Mesothelial cell of epicardium (in vitro differentiated cells): ENCODE measurements at regions not wholly inside any gene's neighbourhood (a gene's known extent, or its start where the extent isn't known, plus 50 kb on each side); places are given as distances from the start of the nearest gene placed in this dataset.

Source experiments
- DNase-seq, 2 experiments: peaks; one replicate each; pipeline ENCODE4 v3.0.0; 2021; ENCODE audit warnings: low spot score in 2 of 2; ENCODE audit not compliant: unreplicated experiment in 2 of 2
- H3K27ac Mint-ChIP-seq: 2 replicates; pipeline ENCODE4 v1.8.0; 2021; ENCODE audit warnings: mixed read lengths
- H3K27me3 Mint-ChIP-seq: 2 replicates; pipeline ENCODE4 v1.8.0; 2021; ENCODE audit warnings: low read depth, mixed read lengths
- H3K36me3 Mint-ChIP-seq: 2 replicates; pipeline ENCODE4 v1.8.0; 2021; ENCODE audit warnings: mixed read lengths
- H3K4me1 Mint-ChIP-seq: 2 replicates; pipeline ENCODE4 v1.8.0; 2021; ENCODE audit warnings: mixed read lengths
- H3K4me3 Mint-ChIP-seq: 2 replicates; pipeline ENCODE4 v1.8.0; 2021; ENCODE audit warnings: mild to moderate bottlenecking, moderate library complexity, mixed read lengths
- H3K9me3 Mint-ChIP-seq: 2 replicates; pipeline ENCODE4 v1.8.0; 2021; ENCODE audit warnings: mixed read lengths
- CTCF ChIP-seq: fragments of 200-600 bp; sonication (generic); IDR thresholded peaks from one replicate; pipeline ENCODE4 v1.5.0; 2021; ENCODE audit warnings: antibody characterized with exemption; ENCODE audit not compliant: unreplicated experiment

DNA sequence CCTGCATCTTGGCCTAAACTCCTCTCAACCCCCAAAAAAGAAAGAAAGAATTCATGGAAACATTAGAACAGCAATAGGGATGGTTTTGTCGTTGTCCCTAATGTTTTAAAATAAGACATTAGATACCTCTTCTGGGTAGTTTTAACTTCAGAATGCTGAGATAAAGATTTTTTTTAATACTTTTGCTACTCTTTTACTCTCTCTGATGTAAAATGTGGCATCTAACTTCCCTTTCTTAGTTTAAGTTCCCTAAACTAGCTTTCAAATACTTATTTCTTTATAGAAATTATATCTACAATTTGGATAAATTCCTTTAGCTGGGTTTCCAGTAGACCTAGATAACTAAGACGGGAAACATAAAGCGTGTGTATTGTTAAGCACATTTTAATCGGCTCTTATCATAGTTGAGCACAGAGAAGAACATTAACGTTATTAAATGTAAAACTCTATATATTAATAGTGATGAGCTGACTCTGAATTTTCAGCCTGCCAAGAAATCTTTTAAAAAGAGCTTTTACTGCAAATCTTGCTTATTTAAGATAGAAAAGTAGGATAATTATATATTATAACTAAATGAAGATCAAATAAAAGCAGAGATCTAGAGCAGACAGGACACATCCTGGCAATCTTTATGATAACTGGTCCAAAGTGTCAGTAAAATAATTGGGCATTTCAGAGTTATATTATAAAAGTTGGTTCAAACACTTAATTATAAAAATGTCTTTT lies 183.2 kb downstream of the CYB561 start:
- Mint-ChIP-seq H3K27ac (peak overlapping the region; percentile 14), H3K4me3 (no peak overlapping the region), H3K36me3 (peaks cover 6% of the 10 kb centered on the region), H3K27me3 (no peaks in the 10 kb centered on the region), H3K9me3 (no peaks in the 10 kb centered on the region), H3K4me1 (peaks cover 5% of the 10 kb centered on the region)
- TF ChIP-seq CTCF, result no peak
- no peak for DNase-seq

DNA sequence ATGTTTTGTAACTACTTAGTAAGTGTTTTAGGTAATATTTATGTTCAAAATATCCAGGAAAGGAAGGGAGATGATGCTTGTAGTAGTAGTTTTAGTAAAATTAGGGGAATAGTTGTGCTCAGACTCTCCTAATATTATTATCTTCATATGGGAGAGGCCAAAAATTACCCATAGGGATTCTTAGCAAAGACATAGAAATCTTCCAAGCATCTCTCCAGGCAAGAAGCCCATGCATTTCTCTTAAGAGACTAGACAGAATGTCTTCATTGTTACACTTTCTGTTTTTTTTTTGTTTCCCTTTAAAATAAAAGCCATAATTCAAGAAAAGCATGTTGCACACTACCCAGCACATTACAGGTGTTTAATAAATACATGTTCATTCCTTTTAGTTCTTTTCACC lies 180.6 kb downstream of the CYB561 start:
- no peaks in the 10 kb centered on the region for H3K27me3 Mint-ChIP-seq
- H3K4me3 Mint-ChIP-seq, result no peak overlapping the region
- H3K4me1 Mint-ChIP-seq, result peaks cover 5% of the 10 kb centered on the region
- H3K27ac Mint-ChIP-seq, result no peak overlapping the region
- no peaks in the 10 kb centered on the region for H3K9me3 Mint-ChIP-seq
- no peak for DNase-seq
- H3K36me3 Mint-ChIP-seq, result peaks cover 7% of the 10 kb centered on the region
- TF ChIP-seq CTCF, result no peak

- TF ChIP-seq CTCF, result no peak
- no peaks in the 10 kb centered on the region for H3K27me3 Mint-ChIP-seq
Observed at GRCh38 chr17:63267846-63268245, 178.3 kb downstream of the CYB561 start.

GRCh38 chr17:63268827-63269226 lies 177.3 kb downstream of the CYB561 start:
- no peak for DNase-seq
- TF ChIP-seq CTCF, result no peak
- Mint-ChIP-seq H3K4me1 (no peaks in the 10 kb centered on the region), H3K27me3 (no peaks in the 10 kb centered on the region), H3K9me3 (peaks cover 12% of the 10 kb centered on the region), H3K36me3 (peaks cover 22% of the 10 kb centered on the region), H3K27ac (no peak overlapping the region), H3K4me3 (no peak overlapping the region)

More at GRCh38 chr17:63267846-63268245, 178.3 kb downstream of the CYB561 start:
- DNase-seq, result no peak
- Mint-ChIP-seq H3K9me3 (peaks cover 12% of the 10 kb centered on the region), H3K27ac (no peak overlapping the region), H3K4me1 (no peaks in the 10 kb centered on the region), H3K4me3 (no peak overlapping the region), H3K36me3 (peaks cover 22% of the 10 kb centered on the region)

- Mint-ChIP-seq H3K4me1 (peaks cover 4% of the 10 kb centered on the region), H3K27ac (no peak overlapping the region), H3K27me3 (no peaks in the 10 kb centered on the region), H3K9me3 (peaks cover 12% of the 10 kb centered on the region), H3K4me3 (no peak overlapping the region), H3K36me3 (peaks cover 25% of the 10 kb centered on the region)
- no peak for DNase-seq
- TF ChIP-seq CTCF, result no peak
Observed at GRCh38 chr17:63270610-63271009, 175.5 kb downstream of the CYB561 start.
